Hematopoietic multipotent progenitor cell treated with erythropoietin and hydrocortisone succinate and interleukin-3 and kit ligand, for 15 days (in vitro differentiated cells): ENCODE measurements at regions not wholly inside any gene's neighbourhood (a gene's known extent, or its start where the extent isn't known, plus 50 kb on each side); places are given as distances from the start of the nearest gene placed in this dataset.

Experiments used
- DNase-seq: peaks from one replicate; pipeline ENCODE4 v3.0.0-alpha.2; 2015; ENCODE audit warnings: low spot score

DNA sequence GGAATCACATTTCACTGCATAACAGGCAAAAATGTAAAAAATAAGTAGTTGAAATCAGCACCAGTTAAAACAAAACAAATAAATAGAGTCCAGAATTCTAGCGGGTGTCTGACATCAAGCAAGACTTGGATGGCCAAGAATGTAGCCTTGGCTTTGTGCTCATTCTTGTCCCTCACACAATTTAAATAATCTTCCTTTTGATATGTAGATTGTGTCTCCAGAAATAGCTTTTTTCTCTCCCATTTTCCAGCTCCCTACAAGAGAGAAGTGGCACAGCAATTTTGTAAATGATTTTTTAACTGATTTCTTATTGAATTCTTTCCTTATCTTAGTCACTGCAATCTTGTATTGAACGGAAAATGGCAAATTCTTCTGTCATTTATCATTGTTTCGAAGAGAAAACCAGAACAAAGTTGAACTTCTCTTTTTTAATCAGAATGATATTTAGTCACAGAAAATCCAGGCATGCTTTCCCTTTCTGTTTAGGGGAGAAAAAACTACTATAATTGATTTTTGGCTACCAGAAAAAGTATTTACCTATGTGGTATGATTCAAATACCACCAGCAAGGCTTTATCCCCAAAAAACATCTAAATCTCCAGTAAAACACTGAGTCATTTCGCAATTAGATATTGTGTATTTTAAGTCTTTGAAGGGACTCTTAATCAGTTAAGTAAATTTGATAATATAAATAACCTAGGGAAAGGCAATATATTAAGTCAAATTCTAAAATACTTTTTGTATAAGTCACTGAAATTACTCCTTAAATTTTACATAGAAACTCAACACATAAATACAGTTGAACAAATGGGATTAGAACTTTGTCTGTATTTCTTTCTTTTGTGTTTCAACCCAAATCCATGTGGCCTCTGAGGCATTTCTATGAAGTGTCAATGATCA is 481.7 kb downstream of the GBE1 start:
- no peak for DNase-seq

DNA sequence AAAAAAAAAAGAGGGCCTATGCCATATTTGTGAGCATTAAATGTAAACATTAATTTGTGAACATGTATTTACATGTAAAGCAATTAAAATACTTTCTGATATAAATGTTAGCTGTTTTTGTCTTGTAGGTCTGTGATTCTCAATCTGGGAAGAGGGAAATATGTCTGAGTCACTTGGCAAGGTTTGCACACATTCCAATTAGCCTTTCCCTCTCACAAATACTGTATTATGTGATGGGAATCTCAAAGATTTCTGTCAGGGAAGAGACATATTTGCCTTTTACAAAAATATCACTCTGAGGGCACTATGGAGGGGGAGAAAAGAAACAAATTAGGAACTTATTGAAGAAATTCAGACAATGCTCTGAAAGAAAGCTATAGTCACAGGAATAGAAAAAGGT is 483.6 kb downstream of the GBE1 start:
- DNase-seq: no peak

DNA sequence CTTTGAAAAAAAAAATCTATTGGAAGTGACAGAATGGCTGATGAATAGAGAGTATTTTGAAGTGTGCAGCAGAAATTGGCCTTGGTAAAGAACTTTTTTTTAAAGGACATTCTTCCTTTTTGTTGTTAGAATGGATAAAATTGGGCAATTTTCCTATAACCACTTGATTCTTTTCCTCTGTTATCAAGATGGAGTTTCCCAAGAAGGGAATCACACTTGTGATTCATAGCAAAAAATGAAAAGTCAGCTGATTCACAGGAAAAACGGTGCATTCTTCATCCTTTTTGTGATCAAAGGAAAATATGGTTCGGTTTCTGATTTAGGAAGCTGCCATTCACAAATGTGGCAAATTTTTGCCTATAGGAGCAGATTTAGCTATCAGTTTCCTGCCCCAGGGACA is 486.8 kb downstream of the GBE1 start:
- DNase-seq: no peak

DNA sequence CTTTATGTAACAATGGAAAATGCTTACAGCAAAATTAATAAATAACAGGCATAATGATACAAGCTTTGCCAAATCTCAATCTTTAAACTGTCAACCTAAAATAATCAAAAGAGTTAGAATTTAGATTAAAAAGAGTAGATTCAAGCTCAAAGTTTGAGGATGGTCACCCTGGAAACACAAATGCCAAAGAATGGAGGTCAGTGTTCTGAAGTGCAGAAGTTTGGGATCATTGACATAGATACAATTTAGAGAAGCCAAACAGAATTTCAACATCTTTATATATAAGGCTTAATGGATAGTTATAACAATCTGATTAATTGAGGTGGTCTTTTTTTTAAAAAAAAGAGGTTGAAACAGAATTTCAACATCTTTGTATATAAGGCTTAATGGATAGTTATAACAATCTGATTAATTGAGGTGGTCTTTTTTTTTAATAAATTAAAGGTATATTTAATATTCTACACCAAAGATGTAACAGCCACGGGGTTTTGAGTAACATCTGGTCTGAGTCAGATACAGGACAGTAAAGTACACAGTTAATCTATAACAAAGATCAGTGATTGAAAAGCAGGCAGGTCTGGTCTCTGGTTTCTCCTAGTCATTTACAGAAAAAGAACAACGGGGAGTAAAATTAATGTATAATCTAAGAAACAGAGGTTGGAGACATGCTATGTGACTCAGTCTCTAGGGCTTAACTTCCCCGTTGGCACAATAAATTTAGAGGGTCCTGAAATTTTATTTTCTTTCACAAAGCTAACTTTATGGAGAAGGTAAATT is 490.7 kb downstream of the GBE1 start:
- no peak for DNase-seq

DNA sequence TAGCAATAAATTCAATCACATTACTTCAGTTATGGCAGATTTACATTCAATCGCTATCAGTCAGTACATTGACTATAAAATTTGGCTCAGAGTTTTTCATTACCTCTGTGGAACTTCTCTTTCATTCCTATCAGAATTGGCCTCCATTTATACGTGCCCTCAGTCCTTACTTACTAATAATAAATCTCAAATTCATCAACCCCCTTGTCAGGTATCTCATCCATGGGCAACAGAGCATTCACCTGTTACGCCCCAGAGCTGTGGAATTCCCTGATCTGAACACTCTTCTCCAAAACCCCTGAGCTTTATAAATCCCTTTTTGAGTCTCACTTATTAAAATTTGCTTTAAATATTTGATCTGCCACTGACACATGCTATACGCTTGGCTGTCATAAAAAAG is 492.9 kb downstream of the GBE1 start:
- DNase-seq: no peak

DNA sequence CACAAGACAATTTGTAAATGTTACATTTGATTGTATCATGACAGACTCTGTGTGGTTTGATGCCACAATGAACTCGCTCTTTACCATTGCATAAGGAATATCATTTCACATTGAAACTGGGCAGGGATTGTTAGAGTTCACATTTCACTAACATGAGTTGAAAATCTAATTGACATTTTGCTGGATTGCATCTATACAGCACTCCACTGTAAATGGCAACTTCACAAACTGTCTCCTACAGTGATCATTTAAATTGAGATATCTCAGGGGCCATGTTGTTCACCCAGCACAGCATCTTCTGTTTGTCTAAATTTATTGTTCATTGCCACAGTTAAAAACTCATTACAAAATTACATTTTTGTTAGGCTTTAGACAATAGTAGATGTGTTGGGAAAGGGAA is 499.4 kb downstream of the GBE1 start:
- no peak for DNase-seq

DNA sequence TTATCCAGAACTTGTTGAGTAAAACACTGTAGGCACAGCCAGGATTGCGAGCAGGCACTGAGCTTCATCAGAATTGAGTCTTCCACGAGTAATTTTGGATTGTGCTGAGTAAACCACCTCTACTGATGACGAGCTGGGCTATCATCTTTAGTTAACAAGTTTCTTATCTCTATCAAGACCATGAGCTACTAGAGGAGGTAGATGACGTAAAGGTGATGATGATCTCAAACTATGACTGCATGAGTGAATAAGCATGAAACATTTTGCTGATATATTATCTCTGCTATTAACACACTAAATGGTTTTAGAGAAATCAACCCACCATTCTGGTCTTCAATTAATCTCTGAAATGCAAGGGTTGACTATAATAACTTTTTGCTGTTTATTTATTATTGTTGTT is 506.0 kb downstream of the GBE1 start:
- DNase-seq: no peak

DNA sequence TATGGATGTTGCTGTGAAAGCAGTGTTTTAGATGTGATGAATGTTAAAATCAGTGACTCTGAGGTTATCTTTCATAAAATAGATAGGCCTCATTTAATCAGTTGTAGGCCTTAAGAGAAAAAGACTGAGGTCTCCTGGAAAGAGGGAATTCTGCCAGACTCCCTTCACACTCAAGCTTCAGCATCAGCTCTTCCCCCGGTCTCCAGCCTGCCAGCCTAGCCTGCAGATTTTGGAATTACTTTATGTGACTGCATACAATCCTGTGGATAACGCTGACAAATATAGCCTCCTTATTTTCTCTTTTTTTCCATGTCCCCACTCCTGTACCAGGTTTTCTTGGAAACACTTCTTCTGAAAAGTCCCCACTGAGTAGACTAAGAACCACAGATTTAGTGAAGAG is 510.3 kb downstream of the GBE1 start:
- DNase-seq: no peak

DNA sequence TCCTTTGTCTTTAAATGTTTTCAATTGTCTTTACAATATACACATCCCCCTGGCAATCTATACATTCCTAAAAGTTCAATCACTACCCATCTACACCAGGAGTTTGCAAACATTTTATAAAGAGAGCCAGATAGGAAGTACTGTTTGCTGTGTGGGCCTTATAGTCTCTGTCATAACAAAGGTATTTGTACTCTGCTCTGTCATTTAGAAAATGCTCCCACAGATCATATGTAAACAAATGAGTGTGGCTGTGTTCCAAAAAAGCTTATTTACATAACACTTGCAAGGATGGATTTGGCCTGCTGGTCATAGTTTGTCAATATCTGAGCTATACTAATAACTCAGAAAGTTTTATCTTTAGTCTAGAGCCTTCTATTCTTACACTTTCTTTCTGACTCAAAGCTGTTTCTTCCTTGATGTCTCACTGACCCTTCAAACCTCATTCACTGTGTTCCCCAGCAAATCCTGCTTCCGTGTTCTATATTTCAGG is 511.9 kb downstream of the GBE1 start:
- no peak for DNase-seq

DNA sequence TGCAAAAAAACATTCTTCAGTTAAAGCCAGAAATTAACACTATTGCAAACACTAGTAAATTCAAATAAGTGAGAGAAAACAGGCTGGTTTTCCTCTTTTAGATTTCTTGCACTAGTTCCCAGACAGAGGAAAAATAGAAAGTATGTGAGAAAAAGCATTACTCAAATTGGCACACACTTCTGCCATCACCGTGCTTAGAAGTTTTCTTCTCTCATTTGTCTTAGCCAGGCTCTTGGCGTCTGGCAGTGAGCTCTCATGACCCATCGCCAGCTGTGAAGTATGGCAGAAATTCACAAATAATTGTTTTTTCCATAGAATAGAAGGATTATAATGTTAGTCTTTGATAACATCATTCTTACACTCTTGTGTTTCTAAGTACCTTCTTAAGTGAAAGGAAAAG is 515.9 kb downstream of the GBE1 start:
- no peak for DNase-seq

DNA sequence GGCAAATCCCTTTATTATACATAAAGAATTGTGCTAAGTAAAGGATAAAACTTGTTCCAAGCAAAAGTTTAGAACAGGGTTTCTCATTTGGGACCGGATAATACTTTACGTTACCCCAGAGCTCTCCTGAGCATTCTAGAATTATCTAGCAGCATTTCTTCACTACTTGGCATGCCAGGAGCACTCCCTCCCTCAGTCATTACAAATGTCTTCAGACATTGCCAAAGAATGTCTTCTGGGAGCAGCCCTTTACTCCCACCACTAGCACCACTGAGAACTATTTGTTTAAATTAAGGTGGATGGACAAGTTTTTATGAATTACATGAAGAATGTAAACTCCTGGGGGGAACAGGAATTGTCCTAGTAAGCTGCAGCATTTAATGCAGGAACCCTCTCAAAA is 516.4 kb downstream of the GBE1 start:
- no peak for DNase-seq

DNA sequence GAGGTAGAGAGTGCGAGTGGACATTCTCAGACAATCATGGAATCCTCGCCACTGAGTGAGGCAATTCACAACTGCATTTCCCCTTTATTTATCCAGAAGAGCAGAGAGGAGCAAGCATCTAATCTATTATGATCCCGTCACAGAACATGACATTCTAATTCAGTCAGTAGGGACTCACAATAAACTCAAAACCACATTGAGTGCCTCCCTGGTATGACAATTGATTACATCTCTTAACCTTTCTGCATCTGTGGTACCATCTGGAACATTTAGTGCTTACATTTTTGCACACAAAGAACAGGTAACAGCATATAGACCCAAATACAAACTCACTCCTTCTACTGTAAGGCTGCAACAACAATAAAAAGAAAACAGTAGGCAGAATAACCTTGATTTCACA is 517.2 kb downstream of the GBE1 start:
- DNase-seq: no peak

DNA sequence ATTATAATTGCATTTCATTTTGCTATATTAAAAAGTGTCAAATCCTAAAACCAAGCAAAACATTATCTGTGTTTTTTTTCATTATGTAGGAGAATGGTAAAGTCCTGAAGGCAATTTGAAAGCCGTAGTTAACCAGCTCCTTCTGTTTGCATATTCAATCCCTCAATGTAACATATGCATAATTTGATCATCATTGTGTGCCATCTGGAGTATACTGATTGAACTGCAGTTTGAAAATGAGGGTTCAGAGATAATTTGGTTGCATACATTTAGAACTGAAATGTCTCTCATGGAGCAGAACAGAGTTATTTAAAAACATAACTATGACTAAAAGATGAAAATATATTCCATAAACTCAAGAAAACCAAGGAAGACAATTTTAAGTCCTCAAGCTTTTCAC is 518.6 kb downstream of the GBE1 start:
- DNase-seq: no peak

DNA sequence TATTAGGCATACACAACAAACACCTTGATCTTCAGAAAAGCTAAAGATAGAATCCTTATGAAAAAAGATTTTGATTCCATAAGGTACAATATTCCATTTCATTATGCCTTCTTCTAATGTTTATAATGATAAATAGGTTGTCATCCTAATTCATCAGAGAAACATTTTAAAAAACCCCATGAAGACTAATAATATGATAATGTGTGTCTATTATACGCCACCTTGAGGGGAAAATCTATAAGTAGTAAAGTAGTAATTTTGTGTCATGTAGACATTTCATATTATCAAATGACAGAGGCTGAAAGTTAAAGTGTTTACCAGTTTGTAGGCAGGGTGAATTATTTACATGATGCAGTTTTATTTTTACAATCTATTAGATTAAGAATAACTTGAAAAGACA is 524.3 kb downstream of the GBE1 start:
- DNase-seq: no peak

DNA sequence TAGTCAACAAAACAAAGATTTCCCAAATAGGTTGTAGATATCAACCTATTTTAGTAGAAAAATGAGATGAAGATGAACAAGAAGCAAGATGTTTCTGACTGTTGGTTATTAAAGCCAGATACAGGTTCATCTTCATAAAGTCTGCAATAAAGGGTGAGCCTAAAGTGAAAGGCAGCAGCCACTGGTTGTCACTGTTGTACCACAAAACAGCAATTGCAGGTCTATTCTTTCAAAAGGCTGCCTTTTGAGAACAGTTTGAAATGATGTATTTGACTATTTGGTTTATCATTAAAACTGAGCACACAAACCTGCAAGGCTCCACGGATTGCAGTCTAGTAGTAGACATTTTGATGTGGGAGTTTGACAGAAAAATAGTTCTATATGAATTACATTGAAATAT is 543.4 kb downstream of the GBE1 start:
- no peak for DNase-seq

DNA sequence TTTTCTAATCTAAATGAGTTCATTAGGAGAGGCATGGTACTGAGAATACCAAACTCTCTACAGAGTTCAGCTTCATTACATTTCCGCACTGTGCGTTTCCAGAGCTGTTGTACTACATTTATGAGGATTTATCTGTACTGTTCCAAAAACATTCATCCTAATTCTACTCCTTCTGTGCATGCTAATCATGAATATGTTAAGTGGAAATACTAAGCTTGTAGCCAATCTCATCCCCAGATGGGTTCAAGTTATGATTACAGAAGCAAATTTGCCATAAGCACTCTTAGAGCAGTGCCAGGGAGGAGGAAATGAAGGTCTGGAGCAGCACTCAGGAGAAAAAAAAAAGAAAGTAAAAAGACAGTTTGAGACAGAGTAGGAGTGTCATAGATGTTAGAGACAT is 544.3 kb downstream of the GBE1 start:
- DNase-seq: no peak

DNA sequence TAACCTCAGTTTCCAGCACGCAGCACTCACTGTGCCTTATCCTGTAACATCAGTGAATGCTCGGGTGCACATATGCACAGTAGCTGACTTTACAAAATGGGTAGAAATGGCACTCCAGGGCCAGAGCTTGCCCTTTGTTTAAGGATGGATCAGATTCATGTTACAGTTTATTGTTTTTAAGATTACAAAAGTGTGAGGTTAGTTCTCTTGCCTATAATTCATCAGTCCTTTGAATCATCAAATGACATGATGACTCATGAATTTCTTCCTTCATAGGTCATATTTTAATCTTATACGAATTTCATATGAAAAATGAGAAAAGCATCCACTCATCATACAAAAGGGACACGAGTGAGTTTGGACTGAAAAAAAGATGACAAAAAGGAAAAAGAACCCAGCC is 545.3 kb downstream of the GBE1 start:
- DNase-seq: no peak

DNA sequence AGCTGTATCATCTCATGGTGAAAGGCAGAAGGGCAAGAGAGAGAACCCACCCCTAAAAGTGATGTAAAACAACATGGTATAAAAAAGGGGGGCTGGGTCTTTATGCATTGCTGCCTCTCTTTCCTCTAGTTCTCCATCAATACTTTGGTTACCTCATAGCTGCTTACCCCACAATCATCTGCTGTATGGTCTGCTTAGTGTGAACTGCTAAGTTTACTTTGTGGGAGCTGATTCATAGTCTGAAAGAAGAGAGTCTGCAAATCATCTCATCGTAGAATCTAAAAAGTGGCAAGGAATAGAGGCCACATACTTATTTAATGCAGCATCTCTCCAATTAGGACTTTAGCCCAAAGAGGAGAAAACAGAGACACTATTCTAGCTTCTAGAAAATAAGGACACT is 546.8 kb downstream of the GBE1 start:
- DNase-seq: no peak

DNA sequence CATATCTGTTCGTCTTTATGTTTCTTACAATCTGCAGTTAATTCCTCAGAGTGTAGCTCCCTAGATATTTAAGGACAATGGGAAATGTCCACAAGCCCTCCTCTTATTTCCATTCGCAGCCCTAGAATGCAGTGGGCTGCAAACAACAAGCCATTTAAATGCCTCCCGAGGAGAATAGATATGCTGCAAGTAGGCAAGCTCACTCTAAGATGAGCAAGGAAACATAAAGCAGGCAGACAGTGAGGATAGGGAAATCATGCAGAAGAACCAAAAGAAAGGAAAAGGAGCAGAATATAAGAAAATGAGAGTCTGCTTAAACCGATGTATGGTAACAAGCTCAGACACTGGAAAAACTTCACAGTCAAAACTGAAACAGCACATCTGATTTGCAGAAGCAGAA is 561.9 kb downstream of the GBE1 start:
- DNase-seq: no peak

DNA sequence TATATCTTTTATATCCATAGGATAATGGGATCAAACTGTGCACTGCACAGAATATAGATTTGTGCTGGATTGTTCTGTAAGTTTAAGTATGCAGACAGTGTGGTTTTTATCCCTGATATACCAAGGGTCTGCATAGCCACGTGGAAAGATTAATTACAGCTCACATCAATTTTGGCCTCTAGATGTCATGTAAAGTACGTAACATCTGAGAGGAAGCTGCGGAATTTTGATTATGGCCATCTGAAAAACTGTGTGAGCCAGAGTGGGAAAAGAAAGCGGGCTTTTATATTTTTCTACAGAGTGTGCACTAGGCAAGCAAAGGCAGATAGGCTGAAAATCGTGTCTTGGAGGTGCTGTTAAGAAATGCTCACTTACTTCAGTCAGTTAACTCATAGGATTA is 562.7 kb downstream of the GBE1 start:
- no peak for DNase-seq

DNA sequence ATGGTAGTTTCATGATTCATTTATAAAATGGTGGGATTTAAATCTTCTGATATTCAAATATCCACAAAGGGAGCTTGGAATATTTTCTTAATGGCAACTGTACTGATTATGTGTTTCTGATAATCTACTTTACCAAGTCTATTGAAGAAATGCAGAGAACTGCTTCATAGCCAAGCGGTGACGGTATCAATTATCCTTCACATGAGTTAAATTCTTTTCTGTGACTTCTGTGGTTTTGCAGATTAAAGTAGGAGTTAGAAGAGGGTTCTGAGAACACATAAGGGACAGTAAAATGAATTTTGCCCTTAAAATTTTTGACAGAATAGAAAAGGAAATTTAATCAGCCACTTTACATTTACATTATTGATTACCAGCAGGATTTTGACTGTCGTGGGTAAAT is 563.2 kb downstream of the GBE1 start:
- DNase-seq: no peak

DNA sequence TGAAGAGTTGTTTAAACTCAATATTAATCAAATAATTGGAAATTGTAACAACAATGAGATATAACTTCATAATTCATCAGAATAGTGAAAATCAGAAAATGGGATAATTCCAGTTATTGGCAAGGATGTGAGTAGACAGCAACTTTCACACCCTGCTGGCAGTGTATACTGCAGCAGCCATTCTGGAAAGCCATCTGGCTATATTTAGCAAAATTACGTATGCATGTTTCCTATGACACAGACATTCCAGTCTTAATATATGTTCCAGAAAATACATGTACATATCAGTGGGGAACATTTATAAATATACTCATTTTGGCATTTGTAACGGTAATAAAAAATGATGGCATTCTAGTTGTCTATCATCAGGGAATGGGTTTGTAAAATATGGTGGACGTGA is 564.1 kb downstream of the GBE1 start:
- no peak for DNase-seq

DNA sequence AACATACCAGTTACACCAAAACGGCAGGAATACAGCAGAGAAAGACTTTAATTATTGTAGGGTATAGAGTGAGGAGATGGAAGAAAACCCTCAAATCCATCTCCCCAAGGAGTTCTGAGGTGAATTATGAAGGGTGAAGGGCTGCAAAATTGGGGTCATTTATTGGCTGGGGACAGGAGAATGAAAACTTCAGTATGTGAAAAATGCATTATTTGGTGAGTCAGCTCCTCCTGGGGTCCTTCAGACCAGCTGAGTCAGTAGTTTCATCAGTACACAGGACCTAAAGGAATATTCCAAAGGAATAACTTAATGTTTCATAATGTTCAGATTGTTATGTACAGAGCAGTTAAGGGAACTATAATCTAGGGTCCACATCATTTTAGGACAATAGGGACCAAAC is 566.0 kb downstream of the GBE1 start:
- no peak for DNase-seq

DNA sequence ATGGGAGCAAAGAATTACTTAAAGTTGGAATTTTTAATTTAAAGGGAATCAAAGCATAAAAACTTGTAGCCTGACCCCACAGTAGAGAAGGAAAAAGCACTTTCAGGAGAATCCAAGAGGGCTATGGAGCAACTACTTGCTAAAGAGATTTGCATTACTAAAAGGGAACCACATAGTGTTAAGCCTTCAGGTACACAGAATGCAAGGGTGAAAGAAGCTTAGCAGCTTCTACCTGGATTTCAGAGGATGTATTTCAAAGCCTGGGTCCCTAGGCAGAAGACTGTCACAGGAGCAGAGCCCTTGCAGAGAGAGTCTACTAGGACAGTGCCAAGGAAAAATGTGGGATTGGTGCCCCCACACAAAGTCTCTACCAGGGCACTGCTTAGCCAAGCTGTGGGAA is 575.0 kb downstream of the GBE1 start:
- no peak for DNase-seq
